ENCODE measurements at regions not wholly inside any gene's neighbourhood (a gene's known extent, or its start where the extent isn't known, plus 50 kb on each side); places are given as distances from the start of the nearest gene placed in this dataset.

DNA sequence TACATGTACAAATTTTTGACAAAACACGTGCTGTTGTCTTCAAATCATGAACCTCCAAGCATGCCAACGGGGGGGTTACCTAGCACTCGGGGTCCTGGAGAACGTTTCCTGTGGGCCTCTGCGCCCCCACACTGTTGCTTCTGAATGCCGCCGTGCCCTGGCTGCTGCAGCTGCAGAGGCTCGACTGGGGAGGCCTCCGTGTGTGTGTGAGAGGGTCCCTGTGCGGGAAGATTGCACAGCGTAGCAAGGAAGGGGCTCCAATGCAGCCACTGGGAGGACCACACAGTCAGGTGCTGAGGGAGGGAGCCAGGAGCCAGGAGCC lies 1322.2 kb downstream of the TBC1D22A start:
- no peak overlapping the region for H3K9ac ChIP-seq (ENCODE audit: low read depth, low read length, poor library complexity, severe bottlenecking)

DNA sequence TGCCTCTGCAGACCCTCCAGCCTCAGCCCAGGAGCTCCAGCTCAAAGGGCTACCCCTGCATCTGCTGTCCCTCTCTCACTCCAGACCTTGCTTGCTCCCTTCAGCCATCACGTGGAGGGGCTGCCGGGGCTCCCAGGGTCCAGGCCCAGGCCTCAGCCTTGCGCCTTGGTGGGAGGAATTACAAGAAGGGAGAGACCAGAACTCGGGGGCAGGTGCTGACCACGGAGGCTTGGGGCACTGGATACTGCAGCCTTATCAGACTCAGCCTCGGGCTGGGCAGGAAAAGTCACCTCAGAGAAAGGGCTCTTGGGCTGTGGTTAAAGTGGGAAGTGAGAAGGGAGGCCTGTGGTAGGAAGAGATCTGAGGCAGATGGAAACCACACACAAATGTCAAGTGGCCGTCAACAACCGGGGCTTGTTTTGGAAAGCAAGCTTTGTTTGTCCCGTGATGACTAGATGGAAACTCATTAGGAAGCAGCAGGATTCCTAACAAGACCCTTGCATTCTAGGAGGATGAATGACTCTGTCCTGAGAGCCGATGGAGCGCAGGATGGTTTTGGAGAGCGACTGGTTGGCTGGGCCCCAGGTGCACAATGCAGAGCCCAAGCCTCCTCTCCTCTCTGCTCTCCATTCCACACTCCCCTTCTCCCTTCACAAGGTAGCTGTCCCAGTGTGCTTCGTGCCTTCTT lies 1321.7 kb downstream of the TBC1D22A start:
- no peaks in the 10 kb centered on the region for H4K20me1 ChIP-seq (ENCODE audit: insufficient read depth, low read length, poor library complexity, severe bottlenecking)

More for the DNA sequence above, 1322.2 kb downstream of the TBC1D22A start:
- no peaks in the 10 kb centered on the region for H4K20me1 ChIP-seq (ENCODE audit: insufficient read depth, low read length, poor library complexity, severe bottlenecking)
- TF ChIP-seq, protein P1, sequence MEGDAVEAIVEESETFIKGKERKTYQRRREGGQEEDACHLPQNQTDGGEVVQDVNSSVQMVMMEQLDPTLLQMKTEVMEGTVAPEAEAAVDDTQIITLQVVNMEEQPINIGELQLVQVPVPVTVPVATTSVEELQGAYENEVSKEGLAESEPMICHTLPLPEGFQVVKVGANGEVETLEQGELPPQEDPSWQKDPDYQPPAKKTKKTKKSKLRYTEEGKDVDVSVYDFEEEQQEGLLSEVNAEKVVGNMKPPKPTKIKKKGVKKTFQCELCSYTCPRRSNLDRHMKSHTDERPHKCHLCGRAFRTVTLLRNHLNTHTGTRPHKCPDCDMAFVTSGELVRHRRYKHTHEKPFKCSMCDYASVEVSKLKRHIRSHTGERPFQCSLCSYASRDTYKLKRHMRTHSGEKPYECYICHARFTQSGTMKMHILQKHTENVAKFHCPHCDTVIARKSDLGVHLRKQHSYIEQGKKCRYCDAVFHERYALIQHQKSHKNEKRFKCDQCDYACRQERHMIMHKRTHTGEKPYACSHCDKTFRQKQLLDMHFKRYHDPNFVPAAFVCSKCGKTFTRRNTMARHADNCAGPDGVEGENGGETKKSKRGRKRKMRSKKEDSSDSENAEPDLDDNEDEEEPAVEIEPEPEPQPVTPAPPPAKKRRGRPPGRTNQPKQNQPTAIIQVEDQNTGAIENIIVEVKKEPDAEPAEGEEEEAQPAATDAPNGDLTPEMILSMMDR (conservative IDR thresholded peaks at IDR 0.05; ENCODE audit: low read length) = no peak
- TF ChIP-seq EZH2phosphoT487 (IDR thresholded peaks at IDR 0.05; ENCODE audit: borderline replicate concordance) = no peak
- peaks cover 35% of the 10 kb centered on the region for H3K4me1 ChIP-seq (ENCODE audit: insufficient read depth, low read length, poor library complexity, severe bottlenecking)
- H3K27me3 ChIP-seq (ENCODE audit: insufficient read depth, low read length, poor library complexity, severe bottlenecking) = no peaks in the 10 kb centered on the region
- no peaks in the 10 kb centered on the region for H3K36me3 ChIP-seq (ENCODE audit: insufficient read depth, low read length)
- H3K4me3 ChIP-seq (ENCODE audit: low read length, poor library complexity, severe bottlenecking) = peak overlapping the region; percentile 46
- no peaks in the 10 kb centered on the region for H3K79me2 ChIP-seq (ENCODE audit: insufficient read depth, low read length)
- H3K9me2 ChIP-seq (replicated peaks; ENCODE audit: low read depth, low read length) = no peaks in the 10 kb centered on the region
- peak overlapping the region; percentile 69 for H3K4me2 ChIP-seq (ENCODE audit: low read depth, low read length, poor library complexity, severe bottlenecking)
- no peaks in the 10 kb centered on the region for H3F3A ChIP-seq (ENCODE audit: low read depth)
- H2AFZ ChIP-seq (ENCODE audit: low read length) = no peak overlapping the region
- no peaks in the 10 kb centered on the region for H3K9me3 ChIP-seq (ENCODE audit: insufficient read depth, low read depth, low read length)

DNA sequence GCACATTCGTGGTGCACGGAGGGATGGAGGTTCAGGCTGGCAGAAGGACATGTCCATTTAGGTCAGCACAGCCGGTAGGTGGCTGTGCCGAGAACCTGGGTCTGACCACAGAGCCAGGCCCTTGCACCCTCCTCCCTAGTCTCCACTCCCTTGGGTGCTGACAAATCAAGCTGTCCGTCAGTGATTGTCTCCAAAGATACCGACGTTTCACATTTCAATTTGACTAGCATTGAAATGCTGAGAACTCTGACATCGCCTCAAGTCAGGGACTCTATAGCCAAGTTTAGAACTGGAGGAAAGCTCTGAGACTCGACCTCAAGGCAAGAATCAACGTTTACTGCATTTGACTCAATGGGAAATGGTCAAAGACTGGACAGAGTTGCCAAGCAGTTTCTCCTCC lies 1321.1 kb downstream of the TBC1D22A start:
- peak overlapping the region; percentile 46 for H3K4me3 ChIP-seq (ENCODE audit: low read length, poor library complexity, severe bottlenecking)
- H3K27me3 ChIP-seq (ENCODE audit: insufficient read depth, low read length, poor library complexity, severe bottlenecking) = no peaks in the 10 kb centered on the region
- peaks cover 47% of the 10 kb centered on the region for H3K4me1 ChIP-seq (ENCODE audit: insufficient read depth, low read length, poor library complexity, severe bottlenecking)
- H3K36me3 ChIP-seq (ENCODE audit: insufficient read depth, low read length) = no peaks in the 10 kb centered on the region
- H3F3A ChIP-seq (ENCODE audit: low read depth) = no peaks in the 10 kb centered on the region
- no peaks in the 10 kb centered on the region for H3K9me3 ChIP-seq (ENCODE audit: insufficient read depth, low read depth, low read length)
- H4K20me1 ChIP-seq (ENCODE audit: insufficient read depth, low read length, poor library complexity, severe bottlenecking) = no peaks in the 10 kb centered on the region
- H3K4me2 ChIP-seq (ENCODE audit: low read depth, low read length, poor library complexity, severe bottlenecking) = peak overlapping the region; percentile 69
- H3K79me2 ChIP-seq (ENCODE audit: insufficient read depth, low read length) = no peaks in the 10 kb centered on the region
- H3K9me2 ChIP-seq (replicated peaks; ENCODE audit: low read depth, low read length) = no peaks in the 10 kb centered on the region
- peak overlapping the region; percentile 31 for H3K9ac ChIP-seq (ENCODE audit: low read depth, low read length, poor library complexity, severe bottlenecking)
- TF ChIP-seq, protein P1 (conservative IDR thresholded peaks at IDR 0.05; ENCODE audit: low read length) = no peak
- TF ChIP-seq EZH2phosphoT487 (IDR thresholded peaks at IDR 0.05; ENCODE audit: borderline replicate concordance) = no peak
- no peak overlapping the region for H2AFZ ChIP-seq (ENCODE audit: low read length)

More for the DNA sequence above, 1321.7 kb downstream of the TBC1D22A start:
- Histone ChIP-seq H3K9me3 (ENCODE audit: insufficient read depth, low read depth, low read length) (no peaks in the 10 kb centered on the region), H3K79me2 (ENCODE audit: insufficient read depth, low read length) (no peaks in the 10 kb centered on the region), H3K4me3 (ENCODE audit: low read length, poor library complexity, severe bottlenecking) (peak overlapping the region; percentile 46), H3K4me2 (ENCODE audit: low read depth, low read length, poor library complexity, severe bottlenecking) (peak overlapping the region; percentile 69), H3K9me2 (replicated peaks; ENCODE audit: low read depth, low read length) (no peaks in the 10 kb centered on the region), H3K27me3 (ENCODE audit: insufficient read depth, low read length, poor library complexity, severe bottlenecking) (no peaks in the 10 kb centered on the region), H3K4me1 (ENCODE audit: insufficient read depth, low read length, poor library complexity, severe bottlenecking) (peaks cover 40% of the 10 kb centered on the region), H2AFZ (ENCODE audit: low read length) (no peak overlapping the region), H3F3A (ENCODE audit: low read depth) (no peaks in the 10 kb centered on the region), H3K36me3 (ENCODE audit: insufficient read depth, low read length) (no peaks in the 10 kb centered on the region), H3K9ac (ENCODE audit: low read depth, low read length, poor library complexity, severe bottlenecking) (peak overlapping the region; percentile 31)
- TF ChIP-seq, protein P1 (conservative IDR thresholded peaks at IDR 0.05; ENCODE audit: low read length) = no peak
- TF ChIP-seq EZH2phosphoT487 (IDR thresholded peaks at IDR 0.05; ENCODE audit: borderline replicate concordance) = no peak
